ENCODE measurements at regions not wholly inside any gene's neighbourhood (a gene's known extent, or its start where the extent isn't known, plus 50 kb on each side); places are given as distances from the start of the nearest gene placed in this dataset.
"Not testable (repeated sequence)": the region's sequence is repeated elsewhere in the genome, so short reads cannot be mapped to it uniquely, and the experiment has no call there.

- ATAC-seq (no peak), DNase-seq (no peak)
- H3K4me3 Mint-ChIP-seq, result no peak overlapping the region
- H3K4me1 Mint-ChIP-seq (ENCODE audit: low read depth), result no peaks in the 10 kb centered on the region
- no peak overlapping the region for H3K27ac Mint-ChIP-seq
- H3K9me3 Mint-ChIP-seq (ENCODE audit: insufficient read depth), result peaks cover 4% of the 10 kb centered on the region
- H3K27me3 Mint-ChIP-seq (ENCODE audit: low read depth), result no peaks in the 10 kb centered on the region
- H3K36me3 Mint-ChIP-seq (ENCODE audit: low read depth), result no peaks in the 10 kb centered on the region
- ChIA-PET CTCF (no interaction called here), POLR2A (no interaction called here)
Observed at GRCh38 chr9:17870722-17871121, 291.9 kb downstream of the SH3GL2 start.

DNA sequence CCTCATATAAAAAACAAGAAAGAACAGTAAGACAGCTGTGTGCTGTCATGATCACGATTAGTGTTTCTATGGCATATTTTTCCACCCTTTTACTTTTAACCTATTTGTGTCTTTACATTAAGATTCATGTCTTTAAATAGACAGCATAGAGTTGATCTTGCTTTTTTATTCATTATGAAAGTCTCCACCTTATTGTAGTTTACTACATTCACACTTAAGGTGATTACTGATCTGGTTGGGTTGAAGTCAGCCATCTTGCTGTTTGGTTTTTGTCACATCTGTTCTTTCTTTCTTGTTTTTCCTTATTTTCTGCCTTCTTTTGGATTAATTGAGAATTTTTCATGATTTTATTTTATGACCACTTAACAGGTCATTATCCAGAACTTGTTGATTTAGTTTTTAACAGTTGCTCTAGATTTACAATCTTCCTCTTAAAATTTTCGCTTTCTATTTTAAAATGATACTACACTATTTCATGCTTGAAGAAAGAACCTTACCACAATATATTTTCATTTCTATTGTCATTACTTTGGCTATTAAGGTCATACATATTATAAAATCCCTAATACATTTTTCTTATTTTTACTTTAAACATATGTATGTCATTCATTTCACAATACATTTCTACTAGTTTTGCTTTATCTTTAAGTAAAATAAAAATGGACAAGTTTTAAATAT lies 292.5 kb downstream of the SH3GL2 start:
- H3K4me3 Mint-ChIP-seq, result no peak overlapping the region
- POLR2A ChIA-PET, result no interaction called here

GRCh38 chr9:17875886-17876285 lies 297.0 kb downstream of the SH3GL2 start:
- ChIA-PET CTCF (no interaction called here), POLR2A (no interaction called here)
- no peaks in the 10 kb centered on the region for H3K27me3 Mint-ChIP-seq (ENCODE audit: low read depth)

More for the DNA sequence above, 292.5 kb downstream of the SH3GL2 start:
- Mint-ChIP-seq H3K9me3 (ENCODE audit: insufficient read depth) (peaks cover 4% of the 10 kb centered on the region), H3K4me1 (ENCODE audit: low read depth) (no peaks in the 10 kb centered on the region), H3K27ac (no peak overlapping the region), H3K36me3 (ENCODE audit: low read depth) (no peaks in the 10 kb centered on the region), H3K27me3 (ENCODE audit: low read depth) (no peaks in the 10 kb centered on the region)
- CTCF ChIA-PET, result no interaction called here
- ATAC-seq, result no peak
- no peak for DNase-seq

GRCh38 chr9:17876687-17877086 lies 297.8 kb downstream of the SH3GL2 start:
- Mint-ChIP-seq H3K9me3 (ENCODE audit: insufficient read depth) (no peaks in the 10 kb centered on the region), H3K36me3 (ENCODE audit: low read depth) (no peaks in the 10 kb centered on the region), H3K27ac (no peak overlapping the region), H3K4me1 (ENCODE audit: low read depth) (no peaks in the 10 kb centered on the region), H3K4me3 (no peak overlapping the region), H3K27me3 (ENCODE audit: low read depth) (no peaks in the 10 kb centered on the region)
- POLR2A ChIA-PET, result no interaction called here
- CTCF ChIA-PET, result no interaction called here
- no peak for DNase-seq
- no peak for ATAC-seq

More at GRCh38 chr9:17875886-17876285, 297.0 kb downstream of the SH3GL2 start:
- DNase-seq (no peak), ATAC-seq (no peak)
- Mint-ChIP-seq H3K36me3 (ENCODE audit: low read depth) (no peaks in the 10 kb centered on the region), H3K4me3 (no peak overlapping the region), H3K4me1 (ENCODE audit: low read depth) (no peaks in the 10 kb centered on the region), H3K9me3 (ENCODE audit: insufficient read depth) (no peaks in the 10 kb centered on the region), H3K27ac (no peak overlapping the region)

- DNase-seq (no peak), ATAC-seq (no peak)
- ChIA-PET POLR2A (no interaction called here), CTCF (no interaction called here)
- Mint-ChIP-seq H3K9me3 (ENCODE audit: insufficient read depth) (no peaks in the 10 kb centered on the region), H3K4me1 (ENCODE audit: low read depth) (no peaks in the 10 kb centered on the region), H3K4me3 (no peak overlapping the region), H3K27ac (no peak overlapping the region), H3K36me3 (ENCODE audit: low read depth) (no peaks in the 10 kb centered on the region), H3K27me3 (ENCODE audit: low read depth) (no peaks in the 10 kb centered on the region)
Observed at GRCh38 chr9:17878810-17879370, 300.0 kb downstream of the SH3GL2 start.

- no peaks in the 10 kb centered on the region for H3K9me3 Mint-ChIP-seq (ENCODE audit: insufficient read depth)
- H3K27me3 Mint-ChIP-seq (ENCODE audit: low read depth), result no peaks in the 10 kb centered on the region
- no peak overlapping the region for H3K27ac Mint-ChIP-seq
- no peak for ATAC-seq
- ChIA-PET CTCF (no interaction called here), POLR2A (no interaction called here)
- no peak overlapping the region for H3K4me3 Mint-ChIP-seq
- H3K36me3 Mint-ChIP-seq (ENCODE audit: low read depth), result no peaks in the 10 kb centered on the region
- H3K4me1 Mint-ChIP-seq (ENCODE audit: low read depth), result no peaks in the 10 kb centered on the region
- DNase-seq, result no peak
Observed at GRCh38 chr9:17881371-17881770, 302.5 kb downstream of the SH3GL2 start.

DNA sequence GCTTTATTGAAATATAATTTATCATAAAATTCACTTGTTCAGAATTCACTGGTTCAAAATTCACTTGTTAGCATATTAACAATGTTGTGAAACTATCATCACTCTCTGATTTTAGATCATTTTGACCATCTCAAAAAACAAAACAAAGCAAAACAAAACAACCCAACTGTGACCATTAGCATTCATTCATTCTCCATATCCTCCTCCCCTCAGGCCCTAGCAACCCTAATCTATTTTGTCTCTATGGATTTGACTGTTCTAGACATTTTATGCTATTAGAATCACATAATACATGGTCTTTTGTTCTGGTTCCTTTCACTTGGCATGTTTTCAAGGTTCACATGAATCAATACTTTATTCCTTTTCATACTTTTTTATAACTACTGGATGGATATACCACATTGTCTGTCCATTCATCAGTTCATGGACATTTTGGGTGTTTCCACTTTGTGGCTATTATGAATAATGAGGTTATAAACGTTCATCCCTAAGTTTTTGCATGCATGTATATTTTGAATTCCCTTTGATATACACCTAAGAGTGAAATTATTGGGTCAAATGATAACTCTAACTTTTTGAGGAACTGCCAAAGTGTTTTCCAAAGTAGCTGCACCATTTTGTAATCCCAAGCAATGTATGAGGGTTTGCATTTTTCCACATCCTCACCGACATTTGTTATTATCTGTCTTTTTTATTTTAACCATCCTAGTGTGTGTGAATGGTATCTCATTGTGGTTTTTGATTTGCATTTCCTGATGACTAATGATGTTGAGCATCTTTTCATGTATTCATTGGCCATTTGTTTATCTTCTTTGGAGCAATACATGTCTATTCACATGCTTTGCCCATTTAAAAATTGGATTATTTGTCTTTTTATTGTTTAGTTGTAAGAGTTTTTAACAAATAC lies 304.1 kb downstream of the SH3GL2 start:
- no peak overlapping the region for H3K4me3 Mint-ChIP-seq
- H3K36me3 Mint-ChIP-seq (ENCODE audit: low read depth), result no peaks in the 10 kb centered on the region
- no peaks in the 10 kb centered on the region for H3K4me1 Mint-ChIP-seq (ENCODE audit: low read depth)
- ChIA-PET POLR2A (no interaction called here), CTCF (no interaction called here)
- H3K27me3 Mint-ChIP-seq (ENCODE audit: low read depth), result no peaks in the 10 kb centered on the region
- ATAC-seq (no peak), DNase-seq (no peak)
- no peaks in the 10 kb centered on the region for H3K9me3 Mint-ChIP-seq (ENCODE audit: insufficient read depth)
- H3K27ac Mint-ChIP-seq, result no peak overlapping the region

GRCh38 chr9:17888066-17888465 lies 309.2 kb downstream of the SH3GL2 start:
- H3K27ac Mint-ChIP-seq, result no peak overlapping the region
- no peaks in the 10 kb centered on the region for H3K36me3 Mint-ChIP-seq (ENCODE audit: low read depth)
- no peak for ATAC-seq
- H3K4me1 Mint-ChIP-seq (ENCODE audit: low read depth), result no peaks in the 10 kb centered on the region
- DNase-seq, result no peak
- ChIA-PET POLR2A (no interaction called here), CTCF (no interaction called here)
- no peaks in the 10 kb centered on the region for H3K27me3 Mint-ChIP-seq (ENCODE audit: low read depth)
- H3K4me3 Mint-ChIP-seq, result no peak overlapping the region
- H3K9me3 Mint-ChIP-seq (ENCODE audit: insufficient read depth), result no peaks in the 10 kb centered on the region

GRCh38 chr9:17888964-17889363 lies 310.1 kb downstream of the SH3GL2 start:
- H3K27me3 Mint-ChIP-seq (ENCODE audit: low read depth); H3K9me3 Mint-ChIP-seq (ENCODE audit: insufficient read depth); H3K4me1 Mint-ChIP-seq (ENCODE audit: low read depth); H3K36me3 Mint-ChIP-seq (ENCODE audit: low read depth); DNase-seq; POLR2A ChIA-PET; ATAC-seq; CTCF ChIA-PET; H3K27ac Mint-ChIP-seq; H3K4me3 Mint-ChIP-seq: not testable (repeated sequence)

DNA sequence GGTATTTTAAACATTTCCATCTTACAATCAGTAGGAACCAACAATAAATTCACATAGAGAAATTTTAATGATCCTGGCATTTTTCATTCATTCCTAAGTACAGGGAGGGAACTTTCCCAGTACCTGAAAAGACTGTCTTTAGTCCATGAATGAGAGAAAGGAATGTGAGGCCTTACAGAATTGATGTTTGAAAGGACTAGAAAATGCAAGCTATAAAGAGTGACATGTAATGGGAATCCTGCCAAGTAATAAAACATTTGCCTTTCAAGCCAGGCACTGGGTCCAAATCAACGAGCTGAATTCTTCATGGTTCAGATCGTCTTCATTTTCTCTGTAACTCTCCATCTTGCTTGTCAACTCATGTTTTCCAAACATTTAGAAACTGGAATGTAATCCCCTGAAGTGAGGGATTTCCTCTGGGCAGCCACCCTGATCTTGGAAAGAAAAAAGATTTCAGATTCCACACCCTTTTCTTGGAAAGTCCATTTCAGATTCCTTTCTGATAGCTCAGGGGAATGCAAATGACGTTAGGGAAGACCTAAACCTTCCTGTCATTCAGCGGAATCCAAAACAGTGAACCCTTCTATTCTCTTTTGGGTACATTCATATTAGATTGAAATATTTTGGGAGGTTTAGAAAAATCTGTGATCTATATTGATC lies 315.8 kb downstream of the SH3GL2 start:
- H3K27ac Mint-ChIP-seq, result no peak overlapping the region
- no peaks in the 10 kb centered on the region for H3K4me1 Mint-ChIP-seq (ENCODE audit: low read depth)
- H3K4me3 Mint-ChIP-seq, result no peak overlapping the region
- H3K27me3 Mint-ChIP-seq (ENCODE audit: low read depth), result no peaks in the 10 kb centered on the region
- DNase-seq (no peak), ATAC-seq (no peak)
- ChIA-PET POLR2A (no interaction called here), CTCF (no interaction called here)
- no peaks in the 10 kb centered on the region for H3K36me3 Mint-ChIP-seq (ENCODE audit: low read depth)
- peaks cover 7% of the 10 kb centered on the region for H3K9me3 Mint-ChIP-seq (ENCODE audit: insufficient read depth)

DNA sequence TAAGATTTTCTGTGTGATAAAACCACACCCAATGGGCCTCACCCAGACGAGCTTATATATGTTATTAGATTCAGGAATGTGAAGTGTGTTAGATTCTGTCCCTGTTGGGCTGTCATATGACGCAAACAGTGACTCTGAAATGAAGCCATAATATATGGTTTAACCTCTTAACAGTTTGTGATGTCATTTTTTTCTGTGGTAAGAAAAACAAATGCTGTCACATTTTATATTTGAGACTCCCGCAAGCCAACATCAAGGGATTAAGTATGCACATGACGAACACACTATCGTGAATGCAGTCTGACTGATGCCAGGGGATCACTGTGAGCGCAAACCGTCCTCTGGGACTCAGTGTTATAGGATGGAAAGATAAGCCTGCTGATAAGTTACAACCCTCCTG lies 321.7 kb downstream of the SH3GL2 start:
- Mint-ChIP-seq H3K36me3 (ENCODE audit: low read depth) (no peaks in the 10 kb centered on the region), H3K4me1 (ENCODE audit: low read depth) (no peaks in the 10 kb centered on the region), H3K27me3 (ENCODE audit: low read depth) (peaks cover 7% of the 10 kb centered on the region), H3K4me3 (no peak overlapping the region), H3K27ac (no peak overlapping the region), H3K9me3 (ENCODE audit: insufficient read depth) (peaks cover 7% of the 10 kb centered on the region)
- ChIA-PET POLR2A (no interaction called here), CTCF (no interaction called here)
- ATAC-seq (no peak), DNase-seq (no peak)

DNA sequence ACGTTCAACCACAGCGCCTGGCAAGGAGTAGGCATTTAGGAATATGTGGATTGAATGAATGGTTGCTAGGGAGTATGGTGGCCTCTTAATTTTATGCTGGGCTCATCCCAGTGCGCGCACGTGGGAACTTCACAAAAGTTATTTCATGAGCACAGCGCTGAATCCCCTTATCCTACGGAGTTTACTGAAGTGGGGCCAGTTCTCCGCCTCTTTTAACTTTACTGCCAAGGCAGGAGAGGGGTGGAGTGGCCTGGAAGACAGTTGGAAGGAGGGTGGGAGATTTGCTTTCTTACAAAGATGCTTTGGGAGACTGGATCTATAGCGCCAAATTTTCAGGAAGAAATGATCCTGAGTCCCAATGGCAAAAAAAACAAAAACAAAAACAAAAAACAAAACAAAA lies 326.5 kb downstream of the SH3GL2 start:
- no peaks in the 10 kb centered on the region for H3K36me3 Mint-ChIP-seq (ENCODE audit: low read depth)
- ChIA-PET POLR2A (no interaction called here), CTCF (no interaction called here)
- no peak overlapping the region for H3K27ac Mint-ChIP-seq
- H3K9me3 Mint-ChIP-seq (ENCODE audit: insufficient read depth), result no peaks in the 10 kb centered on the region
- no peak for ATAC-seq
- DNase-seq, result no peak
- peaks cover 20% of the 10 kb centered on the region for H3K27me3 Mint-ChIP-seq (ENCODE audit: low read depth)
- H3K4me1 Mint-ChIP-seq (ENCODE audit: low read depth), result no peaks in the 10 kb centered on the region
- H3K4me3 Mint-ChIP-seq, result no peak overlapping the region
